Trophoblast cell (in vitro differentiated cells and primary cell): ENCODE measurements at regions not wholly inside any gene's neighbourhood (a gene's known extent, or its start where the extent isn't known, plus 50 kb on each side); places are given as distances from the start of the nearest gene placed in this dataset.
A peak's percentile ranks its signal among the peaks of the same experiment; 100 is the strongest.
"Not testable (repeated sequence)": the region's sequence is repeated elsewhere in the genome, so short reads cannot be mapped to it uniquely, and the experiment has no call there.

Experiments used
- DNase-seq, 2 donors: peaks; one replicate each; pipeline ENCODE4 v3.0.0-alpha.2; 2016
- H2AFZ ChIP-seq: 2 replicates; pipeline ENCODE4 v1.6.1; 2013; ENCODE audit warnings: low read length, moderate library complexity, mild to moderate bottlenecking; ENCODE audit not compliant: insufficient read depth, poor library complexity
- H2AK5ac ChIP-seq: 2 replicates; pipeline ENCODE4 v1.6.1; 2013; ENCODE audit warnings: mild to moderate bottlenecking, low read length
- H2BK120ac ChIP-seq: 2 replicates; pipeline ENCODE4 v1.6.1; 2013; ENCODE audit warnings: low read length, mild to moderate bottlenecking, moderate library complexity; ENCODE audit not compliant: insufficient read depth, poor library complexity
- H2BK12ac ChIP-seq: 2 replicates; pipeline ENCODE4 v1.6.1; 2013; ENCODE audit warnings: mild to moderate bottlenecking, low read length, moderate library complexity
- H2BK5ac ChIP-seq: 2 replicates; pipeline ENCODE4 v1.6.1; 2013; ENCODE audit warnings: low read length, low read depth, moderate library complexity, mild to moderate bottlenecking; ENCODE audit not compliant: poor library complexity
- H3K14ac ChIP-seq: 2 replicates; pipeline ENCODE4 v1.6.1; 2013; ENCODE audit warnings: mild to moderate bottlenecking, low read length
- H3K18ac ChIP-seq: 2 replicates; pipeline ENCODE4 v1.6.1; 2013; ENCODE audit warnings: mild to moderate bottlenecking, low read length
- H3K23ac ChIP-seq: 2 replicates; pipeline ENCODE4 v1.6.1; 2013; ENCODE audit warnings: low read length
- H3K27ac ChIP-seq: 2 replicates; pipeline ENCODE4 v1.5.1; 2013; ENCODE audit warnings: low read depth, mild to moderate bottlenecking, inconsistent platforms, low read length, moderate library complexity
- H3K27me3 ChIP-seq: 2 replicates; pipeline ENCODE4 v1.6.1; 2013; ENCODE audit warnings: inconsistent platforms, mild to moderate bottlenecking, low read length, moderate library complexity; ENCODE audit not compliant: insufficient read depth
- H3K36me3 ChIP-seq, 2 experiments: 1 replicate in 1 of 2; 2 replicates in 1 of 2; pipeline ENCODE4 v1.6.1; 2013; ENCODE audit warnings: low read length in 2 of 2, mild to moderate bottlenecking in 2 of 2, moderate library complexity in 1 of 2; ENCODE audit not compliant: insufficient read depth in 2 of 2, control insufficient read depth in 1 of 2
- H3K4ac ChIP-seq: 2 replicates; pipeline ENCODE4 v1.6.1; 2013; ENCODE audit warnings: low read depth, mild to moderate bottlenecking, low read length, moderate library complexity
- H3K4me1 ChIP-seq, 2 experiments: 1 replicate in 1 of 2; 2 replicates in 1 of 2; pipeline ENCODE4 v1.6.1; 2013; ENCODE audit warnings: low read length in 2 of 2, mild to moderate bottlenecking in 2 of 2, moderate library complexity in 1 of 2; ENCODE audit not compliant: insufficient read depth in 2 of 2, control insufficient read depth in 1 of 2
- H3K4me2 ChIP-seq: 2 replicates; pipeline ENCODE4 v1.6.1; 2013; ENCODE audit warnings: inconsistent platforms, mild to moderate bottlenecking, low read length, moderate library complexity
- H3K4me3 ChIP-seq: 2 replicates; pipeline ENCODE4 v1.5.1; 2013; ENCODE audit warnings: mild to moderate bottlenecking, low read depth, low read length, inconsistent platforms
- H3K79me1 ChIP-seq: one replicate; pipeline ENCODE4 v1.6.1; 2013; ENCODE audit warnings: low read length
- H3K79me2 ChIP-seq: 2 replicates; pipeline ENCODE4 v1.6.1; 2013; ENCODE audit warnings: low read length, mild to moderate bottlenecking; ENCODE audit not compliant: control insufficient read depth, insufficient read depth, poor library complexity
- H3K9ac ChIP-seq: 2 replicates; pipeline ENCODE4 v1.6.1; 2013; ENCODE audit warnings: mild to moderate bottlenecking, low read length
- H3K9me3 ChIP-seq: 2 replicates; pipeline ENCODE4 v1.6.1; 2013; ENCODE audit warnings: low read depth, mild to moderate bottlenecking, control low read depth, inconsistent platforms, low read length; ENCODE audit not compliant: insufficient read depth
- H4K12ac ChIP-seq: 2 replicates; pipeline ENCODE4 v1.6.1; 2013; ENCODE audit warnings: low read depth, mild to moderate bottlenecking, low read length, moderate library complexity
- H4K8ac ChIP-seq: 2 replicates; pipeline ENCODE4 v1.6.1; 2013; ENCODE audit warnings: low read depth, mild to moderate bottlenecking, low read length, moderate library complexity
- H4K91ac ChIP-seq: one replicate; pipeline ENCODE4 v1.6.1; 2013; ENCODE audit warnings: low read depth, mild to moderate bottlenecking, low read length, moderate library complexity
- WGBS: extraction: QIAGEN DNeasy Blood & Tissue Kit; methylation state at CpG from one replicate; pipeline ENCODE4 v1.1.7; 2013; ENCODE audit warnings: missing lambda C conversion rate; ENCODE audit not compliant: insufficient read length, insufficient coverage; ENCODE audit errors: extremely low coverage; 5-methylcytosine and 5-hydroxymethylcytosine counted together

DNA sequence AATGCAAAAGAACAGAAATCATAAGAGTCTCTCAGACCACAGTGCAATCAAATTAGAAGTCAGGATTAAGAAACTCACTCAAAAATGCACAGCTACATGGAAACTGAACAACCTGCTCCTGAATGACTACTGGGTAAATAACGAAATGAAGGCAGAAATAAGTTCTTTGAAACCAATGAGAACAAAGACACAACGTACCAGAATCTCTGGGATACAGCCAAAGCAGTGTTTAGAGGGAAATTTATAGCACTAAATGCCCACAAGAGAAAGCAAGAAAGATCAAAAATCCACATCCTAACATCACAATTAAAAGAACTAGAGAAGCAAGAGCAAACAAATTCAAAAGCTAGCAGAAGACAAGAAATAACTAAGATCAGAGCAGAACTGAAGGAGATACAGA lies 160.5 kb upstream of the ZNF648 start:
- not testable (repeated sequence) for H4K8ac ChIP-seq, H2AK5ac ChIP-seq, H3K23ac ChIP-seq, H2BK12ac ChIP-seq, H3K4ac ChIP-seq, H2AFZ ChIP-seq, H2BK5ac ChIP-seq, H3K9me3 ChIP-seq, H3K36me3 ChIP-seq, H3K27me3 ChIP-seq, H4K12ac ChIP-seq, H3K4me1 ChIP-seq, H3K18ac ChIP-seq, DNase-seq, H3K27ac ChIP-seq, H3K14ac ChIP-seq, H4K91ac ChIP-seq, H3K79me1 ChIP-seq, H3K9ac ChIP-seq, H3K4me2 ChIP-seq, H3K4me3 ChIP-seq, H2BK120ac ChIP-seq, H3K79me2 ChIP-seq
- no CpG with 5 or more reads among the region's 2 CpGs for whole genome bisulfite sequencing

DNA sequence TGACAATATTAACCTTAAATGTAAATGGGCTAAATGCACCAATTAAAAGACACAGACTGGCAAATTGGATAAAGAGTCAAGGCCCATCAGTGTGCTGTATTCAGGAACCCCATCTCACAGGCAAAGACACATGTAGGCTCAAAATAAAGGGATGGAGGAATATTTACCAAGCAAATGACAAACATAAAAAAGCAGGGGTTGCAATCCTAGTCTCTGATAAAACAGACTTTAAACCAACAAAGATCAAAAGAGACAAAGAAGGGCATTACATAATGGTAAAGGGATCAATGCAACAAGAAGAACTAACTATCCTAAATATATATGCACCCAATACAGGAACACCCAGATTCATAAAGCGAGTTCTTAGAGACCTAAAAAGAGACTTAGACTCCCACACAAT lies 159.9 kb upstream of the ZNF648 start:
- H3K9me3 ChIP-seq, H4K91ac ChIP-seq, H3K79me2 ChIP-seq, H3K4me3 ChIP-seq, H2AK5ac ChIP-seq, H3K4ac ChIP-seq, H3K79me1 ChIP-seq, H2BK12ac ChIP-seq, H3K14ac ChIP-seq, H2BK120ac ChIP-seq, H3K27ac ChIP-seq, H3K4me2 ChIP-seq, DNase-seq, H2AFZ ChIP-seq, H3K4me1 ChIP-seq, H3K27me3 ChIP-seq, H3K36me3 ChIP-seq, H4K12ac ChIP-seq, H3K9ac ChIP-seq, H4K8ac ChIP-seq, H3K18ac ChIP-seq, H2BK5ac ChIP-seq, H3K23ac ChIP-seq: not testable (repeated sequence)
- no CpG with 5 or more reads among the region's 1 CpG for WGBS

GRCh38 chr1:182217967-182218366 lies 156.5 kb upstream of the ZNF648 start:
- Histone ChIP-seq H3K79me1 (no peaks in the 10 kb centered on the region), H2BK12ac (no peak overlapping the region), H3K4me3 (no peak overlapping the region), H3K4ac (no peak overlapping the region), H3K14ac (no peak overlapping the region), H3K79me2 (no peaks in the 10 kb centered on the region), H2AFZ (no peak overlapping the region), H4K12ac (no peak overlapping the region), H2AK5ac (no peak overlapping the region), H3K27me3 (no peaks in the 10 kb centered on the region), H3K4me1 (peaks cover 0 to 2% of the 10 kb centered on the region in 2 experiments), H4K91ac (no peak overlapping the region), H3K23ac (no peak overlapping the region), H3K4me2 (no peak overlapping the region), H2BK5ac (no peak overlapping the region), H3K9ac (no peak overlapping the region), H3K36me3 (no peaks in the 10 kb centered on the region), H2BK120ac (no peak overlapping the region), H3K9me3 (no peaks in the 10 kb centered on the region), H4K8ac (no peak overlapping the region), H3K18ac (no peak overlapping the region), H3K27ac (no peak overlapping the region)
- DNase-seq, result no peak
- WGBS, result no CpG with 5 or more reads among the region's 2 CpGs

GRCh38 chr1:182217071-182217470 lies 155.6 kb upstream of the ZNF648 start:
- Histone ChIP-seq H3K27me3 (no peaks in the 10 kb centered on the region), H3K4me3 (no peak overlapping the region), H3K9me3 (no peaks in the 10 kb centered on the region), H3K79me1 (no peaks in the 10 kb centered on the region), H3K23ac (no peak overlapping the region), H3K14ac (no peak overlapping the region), H3K9ac (no peak overlapping the region), H3K4me1 (peaks cover 0 to 2% of the 10 kb centered on the region in 2 experiments), H2AFZ (no peak overlapping the region), H4K8ac (no peak overlapping the region), H2BK12ac (no peak overlapping the region), H4K12ac (no peak overlapping the region), H2AK5ac (no peak overlapping the region), H2BK5ac (no peak overlapping the region), H3K18ac (no peak overlapping the region), H3K36me3 (no peaks in the 10 kb centered on the region), H3K79me2 (no peaks in the 10 kb centered on the region), H2BK120ac (no peak overlapping the region), H3K27ac (no peak overlapping the region), H3K4ac (no peak overlapping the region), H3K4me2 (no peak overlapping the region), H4K91ac (no peak overlapping the region)
- WGBS, result no CpG with 5 or more reads among the region's 3 CpGs
- peak in 1 of 2 donors; percentile 46 for DNase-seq
